ENCODE measurements at regions not wholly inside any gene's neighbourhood (a gene's known extent, or its start where the extent isn't known, plus 50 kb on each side); places are given as distances from the start of the nearest gene placed in this dataset.
"Not testable (repeated sequence)": the region's sequence is repeated elsewhere in the genome, so short reads cannot be mapped to it uniquely, and the experiment has no call there.

- TF ChIP-seq CTCF (IDR thresholded peaks at IDR 0.05; ENCODE audit: control extremely low read depth in 1 of 3, insufficient read depth in 1 of 3, low read depth in 1 of 3, low read length in 3 of 3); POLR2AphosphoS5 (IDR thresholded peaks at IDR 0.05; ENCODE audit: low read depth, low read length); POLR2A (IDR thresholded peaks at IDR 0.05; ENCODE audit: control extremely low read depth in 1 of 2, low read depth in 2 of 2, low read length in 2 of 2); RFX5 (IDR thresholded peaks at IDR 0.05; ENCODE audit: borderline replicate concordance, low read depth, low read length); KDM1A (IDR thresholded peaks at IDR 0.05; ENCODE audit: borderline replicate concordance, low read length): not testable (repeated sequence)
- TF ChIP-seq, protein P1, sequence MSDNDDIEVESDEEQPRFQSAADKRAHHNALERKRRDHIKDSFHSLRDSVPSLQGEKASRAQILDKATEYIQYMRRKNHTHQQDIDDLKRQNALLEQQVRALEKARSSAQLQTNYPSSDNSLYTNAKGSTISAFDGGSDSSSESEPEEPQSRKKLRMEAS (IDR thresholded peaks at IDR 0.05) = not testable (repeated sequence)
These were observed 63.9 kb upstream of the TEX13C start for GRCh38 chrX:125255759-125256158.

Measured in H1 (cell line).